ENCODE measurements at regions not wholly inside any gene's neighbourhood (a gene's known extent, or its start where the extent isn't known, plus 50 kb on each side); places are given as distances from the start of the nearest gene placed in this dataset.

DNA sequence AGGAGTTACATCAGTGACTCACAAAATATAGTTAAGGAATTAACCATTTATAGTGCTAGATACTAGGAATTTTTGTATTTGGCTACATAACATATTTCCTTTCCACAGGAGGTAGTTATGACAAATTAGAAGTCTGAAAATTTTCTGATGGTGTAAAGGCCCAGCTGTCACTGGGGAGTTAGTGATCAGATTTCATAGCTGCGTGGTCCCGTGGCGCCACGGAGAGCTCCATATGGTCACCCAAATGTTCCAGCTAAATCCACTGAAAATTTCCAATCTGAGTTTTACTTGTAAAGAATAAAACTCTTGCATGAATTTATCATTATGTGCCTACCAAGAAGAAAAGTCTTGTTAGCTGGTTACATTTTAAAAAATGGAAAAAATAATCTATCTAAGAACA, 368.9 kb upstream of the PLSCR5 start:
- no peaks in the 10 kb centered on the region for H3K4me1 ChIP-seq (ENCODE audit: control insufficient read depth in 1 of 2, insufficient read depth in 2 of 2, low read length in 2 of 2)
- no peak overlapping the region for H3K4me3 ChIP-seq (ENCODE audit: low read length in 2 of 2)
- DNase-seq, result no peak
- H3K27me3 ChIP-seq (ENCODE audit: control insufficient read depth in 1 of 2, insufficient read depth in 2 of 2, low read length in 1 of 2), result no peaks in the 10 kb centered on the region
- H3K27ac ChIP-seq (ENCODE audit: low read depth in 1 of 2, low read length in 2 of 2), result no peak overlapping the region
- H3K9me3 ChIP-seq (ENCODE audit: control insufficient read depth, low read length), result no peaks in the 10 kb centered on the region
- 77 to 88% methylated on average over 4 of the region's 4 CpGs for WGBS, 2 donors
- no peak for ATAC-seq (ENCODE audit: low FRiP score)
- intact Hi-C loops (cut with DNase I), result no loop called here
- H3K36me3 ChIP-seq (ENCODE audit: control insufficient read depth in 1 of 2, insufficient read depth in 2 of 2, low read length in 1 of 2), result no peaks in the 10 kb centered on the region

DNA sequence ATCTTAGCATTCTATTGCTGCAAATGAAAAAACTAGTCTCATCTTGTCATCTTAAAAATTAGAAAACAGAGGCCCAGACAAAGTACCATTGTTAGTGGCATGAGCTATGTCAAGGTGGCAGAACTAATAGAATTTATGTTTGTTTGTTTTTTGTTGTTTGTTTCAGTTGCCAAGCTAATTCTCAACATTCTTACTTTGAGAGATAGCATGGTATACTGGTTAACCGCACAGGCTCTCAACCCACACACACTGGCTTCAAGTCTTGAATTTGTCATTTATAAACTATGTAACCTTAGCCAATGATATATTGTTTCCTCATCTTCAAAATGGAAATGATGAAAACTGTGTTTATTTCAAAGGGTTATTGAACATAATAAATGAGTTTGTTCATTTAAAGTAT, 367.6 kb upstream of the PLSCR5 start:
- DNase-seq (no peak), ATAC-seq (ENCODE audit: low FRiP score) (no peak)
- no peaks in the 10 kb centered on the region for H3K9me3 ChIP-seq (ENCODE audit: control insufficient read depth, low read length)
- no peaks in the 10 kb centered on the region for H3K27me3 ChIP-seq (ENCODE audit: control insufficient read depth in 1 of 2, insufficient read depth in 2 of 2, low read length in 1 of 2)
- H3K4me1 ChIP-seq (ENCODE audit: control insufficient read depth in 1 of 2, insufficient read depth in 2 of 2, low read length in 2 of 2), result no peaks in the 10 kb centered on the region
- 63 to 64% methylated on average over 1 of the region's 1 CpG for WGBS, 2 donors
- H3K4me3 ChIP-seq (ENCODE audit: low read length in 2 of 2), result no peak overlapping the region
- intact Hi-C loops (cut with DNase I), result no loop called here
- H3K27ac ChIP-seq (ENCODE audit: low read depth in 1 of 2, low read length in 2 of 2), result no peak overlapping the region
- no peaks in the 10 kb centered on the region for H3K36me3 ChIP-seq (ENCODE audit: control insufficient read depth in 1 of 2, insufficient read depth in 2 of 2, low read length in 1 of 2)

DNA sequence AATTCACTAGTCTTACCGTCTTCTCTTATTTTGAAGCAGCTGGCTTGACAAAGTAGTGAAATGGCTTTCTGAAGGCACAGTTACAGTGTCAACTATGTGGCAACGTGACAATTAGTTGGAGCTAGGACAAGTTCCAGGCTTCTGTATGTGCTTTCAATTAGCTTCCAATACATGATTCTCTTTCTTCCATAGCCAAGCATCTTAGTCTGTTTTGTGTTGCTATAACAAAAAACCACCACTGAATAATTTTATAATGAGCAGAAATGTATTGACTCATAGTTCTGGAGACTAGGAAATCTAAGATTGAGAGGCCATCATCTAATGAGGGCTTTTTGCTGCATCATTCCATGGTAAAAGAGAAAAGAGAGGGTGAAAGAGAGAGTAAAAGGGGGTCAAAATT, 365.1 kb upstream of the PLSCR5 start:
- Histone ChIP-seq H3K36me3 (ENCODE audit: control insufficient read depth in 1 of 2, insufficient read depth in 2 of 2, low read length in 1 of 2) (no peaks in the 10 kb centered on the region), H3K27me3 (ENCODE audit: control insufficient read depth in 1 of 2, insufficient read depth in 2 of 2, low read length in 1 of 2) (no peaks in the 10 kb centered on the region), H3K4me1 (ENCODE audit: control insufficient read depth in 1 of 2, insufficient read depth in 2 of 2, low read length in 2 of 2) (no peaks in the 10 kb centered on the region), H3K27ac (ENCODE audit: low read depth in 1 of 2, low read length in 2 of 2) (no peak overlapping the region), H3K9me3 (ENCODE audit: control insufficient read depth, low read length) (no peaks in the 10 kb centered on the region), H3K4me3 (ENCODE audit: low read length in 2 of 2) (no peak overlapping the region)
- intact Hi-C loops (cut with DNase I), result no loop called here
- DNase-seq (no peak), ATAC-seq (ENCODE audit: low FRiP score) (no peak)
- WGBS, 2 donors, result 85 to 86% methylated on average over 2 of the region's 2 CpGs

DNA sequence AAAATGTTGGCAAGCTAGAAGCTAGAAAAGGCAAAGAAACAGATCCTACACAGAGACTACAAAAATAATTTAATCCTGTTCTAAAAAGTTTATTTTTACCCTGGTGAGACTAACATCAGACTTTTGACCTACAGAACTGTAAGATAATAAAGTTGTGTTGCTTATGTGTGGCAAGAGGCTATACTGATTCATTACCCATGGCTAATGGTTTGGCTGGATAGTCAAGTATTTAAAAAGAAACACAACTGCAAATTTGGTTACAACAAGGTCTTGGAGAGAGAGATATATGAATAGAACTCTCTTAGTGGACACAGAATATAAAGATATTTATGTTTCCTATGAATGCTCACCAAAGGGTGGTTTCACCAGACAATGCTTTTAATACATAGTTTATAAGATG, 364.2 kb upstream of the PLSCR5 start:
- intact Hi-C loops (cut with DNase I), result no loop called here
- Histone ChIP-seq H3K36me3 (ENCODE audit: control insufficient read depth in 1 of 2, insufficient read depth in 2 of 2, low read length in 1 of 2) (no peaks in the 10 kb centered on the region), H3K27ac (ENCODE audit: low read depth in 1 of 2, low read length in 2 of 2) (no peak overlapping the region), H3K4me1 (ENCODE audit: control insufficient read depth in 1 of 2, insufficient read depth in 2 of 2, low read length in 2 of 2) (no peaks in the 10 kb centered on the region), H3K9me3 (ENCODE audit: control insufficient read depth, low read length) (no peaks in the 10 kb centered on the region), H3K27me3 (ENCODE audit: control insufficient read depth in 1 of 2, insufficient read depth in 2 of 2, low read length in 1 of 2) (no peaks in the 10 kb centered on the region), H3K4me3 (ENCODE audit: low read length in 2 of 2) (no peak overlapping the region)
- no peak for ATAC-seq (ENCODE audit: low FRiP score)
- no peak for DNase-seq

DNA sequence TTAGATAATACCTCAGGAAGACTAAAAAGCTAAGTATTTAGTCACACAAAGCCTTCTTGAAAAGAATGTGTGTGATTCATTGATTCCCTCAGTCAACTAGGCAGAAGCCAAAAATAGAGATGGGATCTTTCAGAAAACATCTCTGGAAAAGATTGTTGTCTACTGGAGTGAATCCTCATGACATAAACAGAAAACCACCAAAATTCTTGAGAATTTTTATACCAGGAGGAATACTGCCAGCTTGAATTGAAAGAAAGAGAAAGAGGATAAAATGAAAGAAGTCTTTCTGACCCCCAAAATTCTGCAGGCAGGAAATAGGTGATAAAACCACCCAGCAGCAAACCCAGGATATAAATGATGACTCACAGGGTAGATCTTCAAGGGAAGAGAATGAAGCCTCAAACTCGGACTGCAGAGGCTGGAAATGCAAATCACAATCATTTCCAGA, 363.1 kb upstream of the PLSCR5 start:
- H3K36me3 ChIP-seq (ENCODE audit: control insufficient read depth in 1 of 2, insufficient read depth in 2 of 2, low read length in 1 of 2), result no peaks in the 10 kb centered on the region
- ATAC-seq (ENCODE audit: low FRiP score) (no peak), DNase-seq (no peak)
- H3K27me3 ChIP-seq (ENCODE audit: control insufficient read depth in 1 of 2, insufficient read depth in 2 of 2, low read length in 1 of 2), result no peaks in the 10 kb centered on the region
- intact Hi-C loops (cut with DNase I), result no loop called here
- H3K27ac ChIP-seq (ENCODE audit: low read depth in 1 of 2, low read length in 2 of 2), result no peak overlapping the region
- WGBS, 2 donors, result 57 to 73% methylated on average over 1 of the region's 1 CpG
- no peaks in the 10 kb centered on the region for H3K9me3 ChIP-seq (ENCODE audit: control insufficient read depth, low read length)
- no peak overlapping the region for H3K4me3 ChIP-seq (ENCODE audit: low read length in 2 of 2)
- no peaks in the 10 kb centered on the region for H3K4me1 ChIP-seq (ENCODE audit: control insufficient read depth in 1 of 2, insufficient read depth in 2 of 2, low read length in 2 of 2)

DNA sequence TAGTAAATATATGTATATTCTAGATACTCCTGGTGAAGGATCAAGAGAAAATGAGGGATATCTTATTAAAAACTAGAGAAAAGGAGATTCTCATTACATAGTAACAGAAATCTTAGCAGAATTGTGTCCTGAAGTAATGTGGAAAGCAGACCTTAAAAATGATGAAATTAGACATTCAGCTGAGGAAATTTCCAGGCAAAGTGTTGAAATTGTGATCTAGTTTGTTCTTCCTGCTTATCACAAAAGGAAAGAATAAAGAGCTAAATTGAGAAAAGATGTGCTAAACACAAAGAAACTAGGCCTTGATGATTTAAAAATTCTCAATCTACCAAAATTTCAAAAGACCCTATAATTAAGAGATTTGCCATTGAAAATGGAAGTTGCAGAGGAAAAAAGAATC, 362.6 kb upstream of the PLSCR5 start:
- ATAC-seq (ENCODE audit: low FRiP score), result no peak
- intact Hi-C loops (cut with DNase I), result no loop called here

DNA sequence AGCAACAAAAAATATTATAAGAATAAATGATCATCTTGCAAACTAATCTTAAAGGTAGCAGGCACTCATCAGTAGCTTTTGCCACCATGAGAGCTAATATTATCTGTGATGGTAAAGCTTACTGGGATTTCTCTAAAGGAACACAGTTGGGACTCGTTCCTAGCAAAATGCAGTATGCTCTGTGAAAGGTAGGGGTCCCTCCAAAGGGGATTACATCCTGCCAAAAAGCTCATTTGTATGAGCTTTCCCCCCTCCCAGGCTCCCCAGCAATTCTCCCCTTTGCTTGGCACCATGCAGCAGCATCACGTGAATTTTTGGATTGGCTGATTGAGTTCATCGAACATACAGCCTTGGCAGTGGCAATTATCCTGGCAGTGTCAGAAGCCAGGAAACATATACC, 361.0 kb upstream of the PLSCR5 start:
- intact Hi-C loops (cut with DNase I), result no loop called here
- DNase-seq (no peak), ATAC-seq (ENCODE audit: low FRiP score) (no peak)
- WGBS, 2 donors, result 78 to 85% methylated on average over 3 of the region's 3 CpGs
- Histone ChIP-seq H3K27me3 (ENCODE audit: control insufficient read depth in 1 of 2, insufficient read depth in 2 of 2, low read length in 1 of 2) (no peaks in the 10 kb centered on the region), H3K27ac (ENCODE audit: low read depth in 1 of 2, low read length in 2 of 2) (no peak overlapping the region), H3K4me1 (ENCODE audit: control insufficient read depth in 1 of 2, insufficient read depth in 2 of 2, low read length in 2 of 2) (no peaks in the 10 kb centered on the region), H3K36me3 (ENCODE audit: control insufficient read depth in 1 of 2, insufficient read depth in 2 of 2, low read length in 1 of 2) (no peaks in the 10 kb centered on the region), H3K9me3 (ENCODE audit: control insufficient read depth, low read length) (no peaks in the 10 kb centered on the region), H3K4me3 (ENCODE audit: low read length in 2 of 2) (no peak overlapping the region)

More for the DNA sequence above, 362.6 kb upstream of the PLSCR5 start:
- Histone ChIP-seq H3K36me3 (ENCODE audit: control insufficient read depth in 1 of 2, insufficient read depth in 2 of 2, low read length in 1 of 2) (no peaks in the 10 kb centered on the region), H3K4me1 (ENCODE audit: control insufficient read depth in 1 of 2, insufficient read depth in 2 of 2, low read length in 2 of 2) (no peaks in the 10 kb centered on the region), H3K27ac (ENCODE audit: low read depth in 1 of 2, low read length in 2 of 2) (no peak overlapping the region), H3K4me3 (ENCODE audit: low read length in 2 of 2) (no peak overlapping the region), H3K27me3 (ENCODE audit: control insufficient read depth in 1 of 2, insufficient read depth in 2 of 2, low read length in 1 of 2) (no peaks in the 10 kb centered on the region), H3K9me3 (ENCODE audit: control insufficient read depth, low read length) (no peaks in the 10 kb centered on the region)
- DNase-seq, result no peak

DNA sequence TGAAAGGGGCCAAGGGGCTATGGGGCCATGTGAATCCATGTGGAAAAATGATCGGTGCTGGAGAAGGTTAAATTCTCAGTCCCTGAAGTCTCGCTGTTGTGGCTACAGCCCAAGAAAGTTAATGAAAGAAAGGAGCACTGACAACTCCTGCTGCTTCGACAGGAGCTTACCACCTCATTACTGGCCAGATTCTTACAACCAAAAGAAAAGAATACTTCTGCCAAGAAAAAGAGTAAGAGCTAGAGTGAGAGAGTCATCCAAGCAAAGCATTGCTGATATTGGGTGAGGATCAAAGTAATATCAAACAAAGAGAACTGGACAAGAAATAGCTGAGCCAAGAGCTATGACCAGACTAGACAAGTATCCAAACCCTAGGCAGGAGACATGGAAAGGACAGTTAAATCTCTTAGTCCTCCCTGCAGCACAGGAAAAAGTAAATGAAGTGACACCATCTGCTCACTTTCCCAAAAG, 348.4 kb upstream of the PLSCR5 start:
- 9 to 14% methylated on average over 3 of the region's 3 CpGs for WGBS, 2 donors
- H3K27me3 ChIP-seq (ENCODE audit: control insufficient read depth in 1 of 2, insufficient read depth in 2 of 2, low read length in 1 of 2), result no peaks in the 10 kb centered on the region
- no peaks in the 10 kb centered on the region for H3K4me1 ChIP-seq (ENCODE audit: control insufficient read depth in 1 of 2, insufficient read depth in 2 of 2, low read length in 2 of 2)
- H3K27ac ChIP-seq (ENCODE audit: low read depth in 1 of 2, low read length in 2 of 2), result no peak overlapping the region
- H3K4me3 ChIP-seq (ENCODE audit: low read length in 2 of 2), result no peak overlapping the region
- no peak for DNase-seq
- intact Hi-C loops (cut with DNase I), result no loop called here
- H3K9me3 ChIP-seq (ENCODE audit: control insufficient read depth, low read length), result no peaks in the 10 kb centered on the region
- H3K36me3 ChIP-seq (ENCODE audit: control insufficient read depth in 1 of 2, insufficient read depth in 2 of 2, low read length in 1 of 2), result no peaks in the 10 kb centered on the region
- ATAC-seq (ENCODE audit: low FRiP score), result no peak

DNA sequence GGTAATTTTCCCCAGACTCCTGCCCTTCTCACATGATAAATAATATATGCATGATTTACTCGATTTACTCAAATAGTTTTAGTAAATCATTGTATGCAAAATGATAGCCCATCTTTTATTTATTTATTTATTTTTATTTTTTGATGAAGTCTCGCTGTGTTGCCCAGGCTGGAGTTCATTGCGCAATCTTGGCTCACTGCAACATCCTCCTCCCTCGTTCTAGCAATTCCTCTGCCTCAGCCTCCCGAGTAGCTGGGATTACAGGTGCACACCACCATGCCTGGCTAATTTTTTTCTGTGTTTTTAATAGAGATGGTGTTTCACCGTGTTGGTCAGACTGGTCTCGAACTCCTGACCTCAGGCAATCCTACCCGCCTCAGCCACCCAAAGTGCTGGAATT, 343.8 kb upstream of the PLSCR5 start:
- DNase-seq (no peak), ATAC-seq (ENCODE audit: low FRiP score) (no peak)
- Histone ChIP-seq H3K4me1 (ENCODE audit: control insufficient read depth in 1 of 2, insufficient read depth in 2 of 2, low read length in 2 of 2) (no peaks in the 10 kb centered on the region), H3K27ac (ENCODE audit: low read depth in 1 of 2, low read length in 2 of 2) (no peak overlapping the region), H3K9me3 (ENCODE audit: control insufficient read depth, low read length) (no peaks in the 10 kb centered on the region), H3K36me3 (ENCODE audit: control insufficient read depth in 1 of 2, insufficient read depth in 2 of 2, low read length in 1 of 2) (no peaks in the 10 kb centered on the region), H3K4me3 (ENCODE audit: low read length in 2 of 2) (no peak overlapping the region), H3K27me3 (ENCODE audit: control insufficient read depth in 1 of 2, insufficient read depth in 2 of 2, low read length in 1 of 2) (no peaks in the 10 kb centered on the region)
- intact Hi-C loops (cut with DNase I), result no loop called here
- 90 to 93% methylated on average over 8 of the region's 8 CpGs for WGBS, 2 donors

Data from aorta (tissue), 5 donors.